ENCODE measurements at regions not wholly inside any gene's neighbourhood (a gene's known extent, or its start where the extent isn't known, plus 50 kb on each side); places are given as distances from the start of the nearest gene placed in this dataset.
A peak's percentile ranks its signal among the peaks of the same experiment; 100 is the strongest.
"Not testable (repeated sequence)": the region's sequence is repeated elsewhere in the genome, so short reads cannot be mapped to it uniquely, and the experiment has no call there.

DNA sequence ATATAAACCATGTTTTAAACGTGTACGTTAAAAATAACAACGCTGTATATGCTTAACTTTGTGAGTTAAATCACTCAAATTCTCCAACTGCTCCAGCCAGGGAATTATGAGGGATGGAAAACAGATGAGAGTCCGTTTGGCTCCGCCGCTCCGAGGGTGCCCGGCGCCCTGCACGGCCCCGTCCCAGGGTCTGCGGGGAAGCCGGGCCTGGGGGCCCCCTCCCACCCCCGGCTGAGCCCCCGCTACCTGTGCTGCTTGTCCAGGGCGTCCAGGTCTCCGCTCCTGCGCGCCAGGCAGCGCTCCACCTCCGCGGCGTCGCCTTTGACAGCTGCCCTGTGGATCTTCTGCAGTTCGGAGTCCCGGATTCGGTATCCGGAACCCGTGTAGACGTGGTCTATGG, 415.5 kb downstream of the FOXD4L4 start:
- DNase-seq: not testable (repeated sequence)

DNA sequence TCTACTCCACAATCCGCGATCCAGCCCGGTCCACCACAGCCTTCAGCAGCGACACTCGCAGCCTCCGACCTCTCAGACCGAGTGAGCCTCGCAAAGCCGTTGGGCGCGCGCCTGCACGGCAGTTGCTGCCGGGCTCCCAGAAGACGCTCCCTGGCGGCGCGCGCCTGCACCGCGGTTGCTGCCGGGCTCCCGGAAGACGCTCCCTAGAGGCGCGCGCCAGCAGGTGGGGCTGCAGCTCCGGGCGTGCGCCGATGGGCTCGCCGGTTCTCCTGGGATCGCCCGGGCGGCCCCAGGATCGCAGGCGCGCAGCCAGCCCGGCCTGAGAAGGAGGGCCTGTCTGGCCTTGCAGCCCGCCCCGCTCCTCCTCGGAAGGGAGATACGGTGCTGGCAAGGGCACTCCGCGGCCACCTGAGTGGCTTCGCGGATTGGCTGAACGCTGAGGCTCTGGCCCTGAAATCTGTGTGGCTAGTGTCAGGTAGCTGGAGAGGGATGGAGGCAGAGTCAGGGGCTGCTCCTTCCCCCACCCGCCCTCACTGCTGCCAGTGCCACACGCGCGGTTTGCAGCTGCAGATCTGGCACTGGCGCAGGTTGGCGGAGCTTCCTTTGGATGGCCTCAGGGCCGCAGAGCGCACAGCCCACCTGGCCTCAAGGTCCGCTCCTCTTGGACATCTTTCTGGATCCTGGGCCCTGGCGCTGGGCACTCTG, 416.2 kb downstream of the FOXD4L4 start:
- peak; percentile 16 for DNase-seq

DNA sequence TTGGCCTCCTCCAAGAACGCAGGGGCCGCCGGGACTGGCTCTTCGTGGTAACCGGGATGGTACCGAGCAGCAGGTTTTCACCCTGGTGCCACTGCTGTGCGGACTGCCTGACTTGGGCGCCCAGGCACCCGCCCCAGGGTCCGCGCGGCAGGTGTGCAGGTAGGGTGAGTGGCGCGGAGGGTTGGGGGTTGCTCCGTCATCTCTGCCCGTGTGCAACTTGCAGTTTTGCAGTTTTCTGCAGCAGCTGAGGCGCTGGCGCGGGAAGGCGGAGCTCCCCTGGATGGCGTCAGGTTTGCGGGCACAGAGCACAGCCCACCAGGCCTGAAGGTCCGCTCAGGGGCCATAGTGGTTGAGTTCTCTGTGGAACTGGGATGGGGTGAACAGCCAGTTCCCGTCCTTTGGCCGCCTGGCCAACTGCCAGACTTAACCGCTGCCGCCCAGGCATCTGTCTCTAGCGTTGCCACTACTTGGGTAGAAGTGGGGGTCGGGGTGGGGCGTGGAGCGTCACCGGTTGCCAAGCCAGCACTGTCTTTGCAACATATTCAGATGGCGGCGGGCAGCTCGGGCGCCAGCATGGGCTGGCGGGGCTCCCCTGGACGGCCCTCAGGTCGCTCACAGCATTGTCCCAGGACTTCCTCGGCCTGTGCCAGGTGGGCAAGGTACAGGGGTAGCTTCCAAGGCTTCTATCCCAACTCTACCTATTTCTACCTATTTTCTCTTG, 417.2 kb downstream of the FOXD4L4 start:
- DNase-seq: not testable (repeated sequence)

DNA sequence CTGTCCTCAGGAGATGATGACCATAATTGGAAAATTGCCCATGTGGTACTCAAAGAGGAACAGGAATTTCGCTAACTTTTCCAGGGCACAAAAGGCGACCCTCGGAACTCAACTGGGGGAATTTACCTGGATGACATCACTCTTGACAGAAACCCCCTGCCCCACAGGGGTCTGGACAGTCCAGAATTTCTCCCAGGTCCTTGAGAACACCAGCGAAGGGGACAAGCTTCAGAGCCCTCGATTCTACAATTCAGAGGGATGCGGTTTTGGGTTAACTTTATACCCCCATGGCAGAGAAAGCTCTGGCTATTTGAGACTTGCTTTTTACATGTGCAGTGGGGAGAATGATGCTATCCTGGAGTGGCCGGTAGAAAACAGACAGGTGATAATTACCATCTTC, 445.4 kb downstream of the FOXD4L4 start:
- DNase-seq: not testable (repeated sequence)

DNA sequence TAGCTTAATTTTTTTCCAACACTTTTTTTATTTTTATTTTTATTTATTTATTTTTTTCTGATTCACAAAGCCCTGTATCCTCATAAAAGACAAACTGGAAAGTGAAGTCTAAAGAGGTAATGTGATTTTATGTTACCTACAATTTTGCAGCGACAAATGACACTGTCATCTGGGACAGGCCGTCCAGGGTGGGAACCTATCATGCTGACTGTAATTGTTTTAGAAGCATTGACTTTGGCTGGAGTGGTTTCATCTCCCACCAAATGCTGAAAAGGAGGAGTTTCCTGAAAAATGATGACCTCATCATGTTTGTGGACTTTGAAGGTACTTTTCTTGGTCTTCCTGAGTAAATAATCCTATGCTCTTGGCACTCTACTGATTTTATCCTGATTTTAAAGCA, 446.7 kb downstream of the FOXD4L4 start:
- not testable (repeated sequence) for DNase-seq

DNA sequence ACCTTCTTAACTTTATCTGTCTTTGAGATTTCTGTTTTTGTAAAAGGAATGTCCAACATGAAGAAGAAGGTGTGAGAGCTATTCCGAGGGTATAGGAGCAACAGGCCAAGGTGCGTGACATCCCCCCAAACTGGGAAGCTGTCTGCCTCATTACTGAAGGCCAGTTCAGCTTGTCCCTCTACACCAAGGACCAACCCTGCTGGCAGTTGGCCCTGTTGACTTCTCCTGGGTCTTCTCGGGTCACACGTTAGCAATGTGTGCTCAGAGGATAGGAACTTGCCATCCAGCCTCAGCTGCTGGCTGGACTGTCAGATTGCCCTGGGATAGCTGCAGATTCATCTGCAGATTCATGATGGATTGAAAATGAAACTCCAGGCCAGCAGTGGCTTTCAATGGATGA, 460.3 kb downstream of the FOXD4L4 start:
- DNase-seq: not testable (repeated sequence)

DNA sequence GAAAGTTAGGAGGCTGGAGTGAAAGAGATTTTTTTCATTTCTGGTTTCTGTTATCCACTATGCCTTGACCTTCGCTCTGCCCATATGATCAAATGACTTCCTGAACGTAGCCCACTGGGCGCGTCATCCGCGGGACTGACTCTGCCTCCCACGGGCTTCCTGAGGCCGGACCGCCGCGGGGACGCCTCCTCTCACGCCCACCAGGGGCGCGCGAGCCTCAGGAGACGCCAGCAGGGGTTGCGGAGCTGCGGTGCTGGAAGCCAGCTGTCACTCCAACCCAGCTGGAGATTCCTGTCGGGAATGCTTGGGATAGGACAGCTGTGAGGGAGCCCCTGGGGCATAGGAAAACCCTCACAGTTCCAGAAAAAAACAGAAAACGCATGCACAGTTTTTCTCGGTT, 461.5 kb downstream of the FOXD4L4 start:
- not testable (repeated sequence) for DNase-seq

DNA sequence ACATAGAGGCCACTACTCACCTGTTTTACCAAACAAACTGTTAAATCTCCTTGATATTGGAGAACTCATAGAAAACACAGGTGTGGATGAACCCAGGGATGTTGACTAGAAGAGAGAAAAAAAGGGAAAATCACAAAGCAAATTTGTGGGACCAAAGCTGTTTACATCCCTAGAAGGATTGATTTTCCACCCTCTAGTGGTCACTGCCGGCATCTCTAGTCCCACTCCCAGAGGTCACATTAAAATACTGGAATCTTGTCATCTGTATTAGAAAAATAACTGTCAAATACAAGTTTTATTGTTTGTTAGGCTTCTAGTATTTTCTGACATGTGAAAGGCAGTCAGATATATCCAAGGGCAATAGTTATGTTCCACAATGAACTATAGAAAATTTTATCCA, 469.7 kb downstream of the FOXD4L4 start:
- not testable (repeated sequence) for DNase-seq

DNA sequence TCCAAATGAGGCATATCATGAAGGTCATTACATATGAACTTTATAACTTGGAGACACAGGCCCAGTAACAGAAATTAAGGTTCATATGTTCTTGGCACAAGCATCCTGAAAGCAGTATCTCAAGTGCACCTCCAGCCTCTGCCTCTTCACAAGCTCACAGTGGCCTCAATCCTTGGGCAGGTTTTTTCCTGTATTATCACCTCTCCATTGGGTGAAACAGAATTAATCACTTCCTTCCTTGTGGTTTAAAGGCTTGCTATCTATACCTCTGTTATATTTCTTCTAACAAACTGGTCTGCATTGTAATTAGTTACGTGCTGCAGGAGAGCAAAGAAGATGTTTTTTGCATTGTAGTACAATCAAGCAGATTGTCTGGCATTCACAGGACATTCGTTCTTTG, 471.0 kb downstream of the FOXD4L4 start:
- not testable (repeated sequence) for DNase-seq

DNA sequence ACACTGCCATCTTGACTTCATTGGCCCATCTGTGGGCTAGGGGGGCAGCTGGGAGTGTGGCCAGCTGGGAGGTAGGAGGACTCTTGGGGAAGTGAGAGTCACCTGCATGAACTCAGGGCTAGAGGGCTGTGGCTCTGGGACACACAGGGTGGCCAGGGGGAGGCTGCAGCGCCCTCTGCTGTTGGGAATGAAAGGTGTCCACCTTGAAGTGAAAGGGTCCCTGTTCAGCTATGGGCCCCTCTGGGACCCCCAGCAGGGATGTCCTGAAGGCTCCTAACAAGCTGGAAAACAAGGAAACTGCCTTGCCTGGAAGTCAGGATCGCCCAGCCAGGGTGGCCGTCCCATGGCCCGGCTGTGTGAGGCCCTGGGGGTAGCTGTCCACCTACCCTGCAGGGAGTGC, 507.8 kb downstream of the FOXD4L4 start:
- DNase-seq: not testable (repeated sequence)

DNA sequence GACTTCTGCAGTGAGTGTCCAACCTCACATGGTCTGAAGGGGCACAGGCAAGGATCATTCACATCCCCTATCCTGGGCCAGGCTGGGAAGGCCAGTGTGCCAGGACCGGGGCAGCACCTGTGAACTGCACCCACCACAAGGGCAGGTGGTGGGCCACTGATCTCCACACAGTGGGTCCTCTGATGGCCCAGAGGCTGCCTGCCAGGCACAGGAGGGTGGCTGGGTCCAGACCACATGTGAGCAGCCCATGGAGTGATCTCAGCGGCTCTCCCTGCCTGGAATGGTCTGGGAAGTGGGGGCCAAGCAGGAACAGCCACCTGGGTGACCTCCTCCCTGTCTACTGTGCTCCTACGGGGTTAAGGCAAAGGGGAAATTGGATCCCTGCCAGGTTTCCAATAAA, 508.5 kb downstream of the FOXD4L4 start:
- not testable (repeated sequence) for DNase-seq

DNA sequence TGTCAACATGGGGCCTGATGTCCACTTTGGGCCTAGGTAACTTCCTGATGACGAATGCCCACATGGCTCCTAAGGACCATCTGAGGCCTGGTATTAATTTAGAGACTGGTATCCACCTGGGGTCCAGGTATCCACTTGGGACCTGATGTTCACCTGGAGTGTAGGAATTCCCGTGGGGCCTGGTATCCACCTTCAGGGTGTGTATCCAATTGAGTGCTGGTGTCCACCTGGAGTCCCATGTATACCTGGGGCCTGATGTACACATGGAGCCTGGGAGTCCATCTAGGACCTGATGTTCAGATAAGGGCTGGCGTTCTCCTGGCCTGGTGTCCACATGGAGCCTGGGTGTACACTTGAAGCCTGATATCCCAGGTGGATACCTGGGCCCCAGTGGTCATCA, 520.6 kb downstream of the FOXD4L4 start:
- not testable (repeated sequence) for DNase-seq

DNA sequence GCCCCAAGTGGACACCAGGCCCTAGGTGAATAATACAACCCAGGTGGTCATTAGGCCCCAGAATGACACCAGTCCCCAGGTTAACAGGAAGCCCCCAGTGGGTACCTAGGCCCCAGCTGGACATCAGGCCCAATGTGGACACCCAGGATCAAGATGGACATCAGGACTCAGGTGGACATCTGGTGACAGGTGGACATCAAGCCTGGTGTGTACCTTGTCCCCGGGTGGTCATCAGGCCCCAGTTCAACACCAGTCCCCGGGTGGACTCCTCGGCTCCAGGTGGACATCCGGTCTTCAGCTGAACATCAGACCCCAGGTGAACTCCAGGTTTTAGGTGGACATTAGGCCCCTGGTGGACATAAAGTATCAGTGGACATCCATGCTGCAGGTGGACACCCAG, 524.6 kb downstream of the FOXD4L4 start:
- not testable (repeated sequence) for DNase-seq

DNA sequence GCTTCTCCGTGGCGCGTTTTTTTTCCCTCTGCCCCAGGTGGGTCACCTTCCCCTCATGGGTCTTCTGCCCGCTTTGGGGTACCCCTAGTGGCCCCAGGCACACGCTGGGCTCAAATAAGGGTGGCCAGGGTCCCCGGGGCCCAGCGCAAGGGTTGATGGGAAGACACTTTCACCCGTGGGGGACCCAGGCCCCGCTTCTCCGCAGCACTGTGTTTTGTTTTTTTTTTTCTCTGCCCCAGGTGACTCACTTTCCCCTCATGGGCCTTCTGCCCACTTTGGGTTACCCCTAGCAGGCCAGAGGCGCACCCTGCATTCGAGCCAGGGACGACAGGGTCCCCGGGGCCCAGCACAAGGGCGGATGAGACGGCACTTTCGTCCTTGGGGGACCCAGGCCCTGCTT, 526.7 kb downstream of the FOXD4L4 start:
- not testable (repeated sequence) for DNase-seq

DNA sequence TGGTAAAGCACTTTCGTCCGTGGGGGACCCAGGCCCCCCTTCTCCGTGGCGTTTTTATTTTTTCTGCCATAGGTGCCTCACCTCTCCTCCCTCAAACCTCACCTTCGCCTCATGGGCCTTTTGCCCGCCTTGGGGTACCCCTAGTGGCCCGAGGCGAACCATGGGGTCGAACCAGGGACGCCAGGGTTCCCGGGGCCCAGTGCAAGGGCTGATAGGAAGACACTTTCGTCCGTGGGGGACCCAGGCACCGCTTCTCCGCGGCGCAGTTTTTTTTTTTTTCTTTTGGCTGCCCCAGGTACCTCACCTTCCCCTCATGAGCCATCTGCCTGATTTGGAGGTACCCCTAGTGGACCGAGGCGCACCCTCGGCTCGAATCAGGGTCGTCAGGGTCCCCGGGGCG, 527.8 kb downstream of the FOXD4L4 start:
- not testable (repeated sequence) for DNase-seq

DNA sequence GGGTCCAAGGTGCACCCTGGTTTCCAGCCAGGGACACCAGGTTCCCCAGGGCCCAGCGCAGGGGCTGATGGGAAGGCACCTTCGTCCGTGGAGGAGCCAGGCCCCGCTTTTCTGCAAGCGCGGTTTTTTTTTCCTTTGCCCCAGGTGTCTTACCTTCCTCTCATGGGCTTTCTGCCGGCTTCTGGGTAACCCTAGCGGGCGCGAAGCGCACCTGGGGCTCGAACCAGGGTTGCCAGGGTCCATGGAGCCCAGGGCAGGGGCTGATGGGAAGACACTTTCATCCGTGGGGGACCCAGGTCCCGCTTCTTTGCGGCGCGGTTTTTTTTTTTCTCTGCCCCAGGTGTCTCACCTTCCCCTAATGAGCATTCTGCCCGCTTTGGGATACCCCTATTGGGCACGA, 529.3 kb downstream of the FOXD4L4 start:
- not testable (repeated sequence) for DNase-seq

DNA sequence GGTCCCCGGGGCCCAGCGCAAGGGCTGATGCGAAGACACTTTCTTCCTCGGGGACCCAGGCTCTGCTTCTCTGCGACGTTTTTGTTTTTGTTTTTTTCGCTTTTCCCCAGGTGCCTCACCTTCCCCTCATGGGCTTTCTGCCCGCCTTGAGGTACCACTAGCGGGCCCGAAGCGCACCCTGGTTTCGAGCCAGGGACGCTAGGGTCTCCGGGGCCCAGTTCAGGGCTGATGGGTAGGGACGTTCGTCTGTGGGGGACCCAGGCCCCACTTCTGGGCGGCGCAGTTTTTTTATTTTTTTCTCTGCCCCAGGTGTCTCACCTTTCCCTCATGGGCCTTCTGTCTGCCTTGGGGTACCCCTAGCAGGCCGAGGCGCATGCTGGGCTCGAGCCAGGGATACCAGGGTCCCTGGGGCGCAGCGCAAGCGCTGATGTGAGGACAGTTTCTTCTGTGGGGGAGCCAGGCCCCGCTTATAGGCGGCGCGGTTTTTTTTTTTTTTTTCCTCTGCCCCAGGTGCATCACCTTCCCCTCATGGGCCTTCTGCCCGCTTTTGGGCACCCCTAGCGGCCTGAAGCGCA, 530.0 kb downstream of the FOXD4L4 start:
- DNase-seq: not testable (repeated sequence)

DNA sequence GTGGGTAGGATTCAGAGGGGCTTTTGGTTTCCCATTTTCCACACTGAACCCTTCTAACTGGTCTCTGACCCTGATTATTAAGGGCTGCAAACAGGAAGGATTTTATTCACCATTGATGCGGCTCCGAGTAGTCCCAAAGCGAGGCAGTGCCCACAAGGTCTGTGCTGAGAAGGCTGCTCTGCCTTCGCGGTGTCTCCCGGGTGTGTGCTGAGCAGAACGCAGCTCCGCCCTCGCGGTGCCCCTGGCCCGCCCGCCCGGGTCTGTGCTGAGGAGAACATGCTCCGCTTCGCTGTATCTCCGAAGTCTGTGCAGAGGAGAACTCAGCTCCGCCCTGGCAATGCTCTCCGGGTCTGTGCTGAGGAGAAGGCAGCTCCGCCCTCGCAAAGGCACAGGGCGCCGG, 530.7 kb downstream of the FOXD4L4 start:
- DNase-seq: not testable (repeated sequence)

DNA sequence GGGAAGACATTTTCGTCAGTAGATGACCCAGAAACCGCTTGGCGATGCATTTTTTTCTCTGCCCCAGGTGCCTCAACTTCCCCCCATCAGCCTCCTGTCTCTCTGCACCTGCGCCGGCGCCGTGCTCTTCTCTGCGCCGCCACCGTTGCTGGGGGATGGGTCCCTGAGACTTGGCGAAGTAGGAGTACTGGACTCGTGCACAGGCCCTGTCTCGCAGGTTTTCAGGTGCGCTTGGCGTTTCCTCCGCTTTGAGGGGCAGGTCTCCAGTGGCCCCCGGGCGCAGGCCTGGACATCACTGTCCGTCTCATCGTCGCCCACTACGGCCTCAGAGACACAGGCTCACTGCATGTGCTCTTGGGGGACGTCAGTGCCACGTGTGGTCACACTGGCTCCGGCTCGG, 532.1 kb downstream of the FOXD4L4 start:
- DNase-seq: not testable (repeated sequence)

DNA sequence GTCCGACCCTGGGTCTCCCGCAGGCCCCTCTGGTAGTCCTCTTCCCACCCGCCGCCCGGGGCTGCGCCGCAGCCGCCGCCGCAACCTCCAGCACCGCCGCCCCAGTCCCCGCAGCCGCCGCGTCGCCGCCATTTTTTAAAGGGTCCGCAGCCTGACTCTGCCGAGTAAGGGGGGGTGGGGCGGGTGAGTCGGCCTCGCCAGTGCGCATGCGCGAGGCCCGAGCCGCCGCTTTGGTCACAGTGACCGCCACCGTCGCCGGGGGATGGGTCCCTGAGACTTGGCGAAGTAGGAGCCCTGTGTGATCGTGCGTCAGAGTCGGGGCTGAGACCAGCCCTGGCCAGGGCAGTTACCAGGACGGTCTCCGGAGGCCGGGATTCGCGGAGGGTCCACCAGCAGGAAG, 532.8 kb downstream of the FOXD4L4 start:
- not testable (repeated sequence) for DNase-seq

DNA sequence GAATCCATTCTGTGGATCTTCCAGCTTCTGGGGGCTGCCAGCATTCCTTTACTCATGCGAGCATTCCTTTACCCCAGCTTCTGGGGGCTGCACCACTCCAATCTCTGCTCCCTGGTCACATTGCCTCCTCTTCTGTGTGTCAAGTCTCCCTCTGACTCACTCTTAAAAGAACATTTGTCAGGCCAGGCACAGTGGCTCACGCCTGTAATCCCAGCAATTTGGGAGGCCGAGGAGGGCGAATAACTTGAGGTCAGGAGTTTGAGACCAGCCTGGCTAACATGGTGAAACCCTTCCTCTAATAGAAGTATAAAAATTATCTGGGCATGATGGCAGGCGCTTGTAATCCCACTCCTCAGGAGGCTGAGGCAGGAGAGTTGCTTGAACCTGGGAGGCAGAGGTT, 541.9 kb downstream of the FOXD4L4 start:
- DNase-seq: not testable (repeated sequence)
